GM21737 (cell line): ENCODE measurements at regions not wholly inside any gene's neighbourhood (a gene's known extent, or its start where the extent isn't known, plus 50 kb on each side); places are given as distances from the start of the nearest gene placed in this dataset.
"Not testable (repeated sequence)": the region's sequence is repeated elsewhere in the genome, so short reads cannot be mapped to it uniquely, and the experiment has no call there.

Source experiments
- ATAC-seq: cut with Tn5 transposase; IDR thresholded peaks from one replicate; pipeline ENCODE4 v1.9.1; 2021; ENCODE audit warnings: mild to moderate bottlenecking, moderate library complexity; ENCODE audit not compliant: unreplicated experiment

DNA sequence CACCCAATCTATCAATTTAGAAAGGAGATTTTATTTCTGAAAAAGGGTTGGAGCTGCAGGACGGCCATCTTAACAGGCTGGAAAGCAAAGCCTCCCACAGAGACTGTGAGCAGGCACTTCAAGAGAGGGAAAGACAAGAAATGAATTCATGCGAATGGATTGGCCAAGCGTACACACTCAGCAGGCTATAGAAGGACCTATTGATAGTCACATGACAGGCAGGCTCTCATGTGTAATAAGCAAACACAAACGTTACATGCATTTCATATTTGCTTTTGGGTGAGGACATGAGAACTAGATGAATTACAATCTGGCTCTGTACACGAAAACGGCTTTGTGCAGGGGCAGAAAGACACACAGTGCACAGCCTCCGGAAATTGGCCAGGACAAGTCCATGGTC is 83.9 kb upstream of the GOLGA6L6 start:
- ATAC-seq, result not testable (repeated sequence)

GRCh38 chr15:20624085-20624484 is 82.5 kb upstream of the GOLGA6L6 start:
- not testable (repeated sequence) for ATAC-seq

- not testable (repeated sequence) for ATAC-seq
Observed at GRCh38 chr15:20622117-20622516, 80.5 kb upstream of the GOLGA6L6 start.

DNA sequence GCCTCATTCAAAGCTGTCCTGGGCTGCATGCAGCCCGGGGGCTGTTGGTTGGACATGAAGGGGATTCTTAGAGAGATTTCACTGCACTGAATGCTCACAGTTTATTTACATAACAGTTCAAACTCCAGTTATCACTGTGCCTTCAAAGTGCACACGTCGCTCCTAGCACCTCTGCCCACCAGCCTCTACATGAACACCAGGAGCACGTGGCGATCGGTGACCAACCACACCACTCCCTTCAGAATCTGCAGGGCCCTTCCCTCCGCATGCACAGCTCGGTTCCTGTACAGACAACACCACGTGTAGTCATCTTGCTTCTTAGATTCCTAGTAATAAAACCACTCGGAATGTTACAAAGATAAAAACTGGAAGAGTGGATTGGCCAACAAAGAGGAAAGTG is 72.9 kb upstream of the GOLGA6L6 start:
- ATAC-seq, result not testable (repeated sequence)

DNA sequence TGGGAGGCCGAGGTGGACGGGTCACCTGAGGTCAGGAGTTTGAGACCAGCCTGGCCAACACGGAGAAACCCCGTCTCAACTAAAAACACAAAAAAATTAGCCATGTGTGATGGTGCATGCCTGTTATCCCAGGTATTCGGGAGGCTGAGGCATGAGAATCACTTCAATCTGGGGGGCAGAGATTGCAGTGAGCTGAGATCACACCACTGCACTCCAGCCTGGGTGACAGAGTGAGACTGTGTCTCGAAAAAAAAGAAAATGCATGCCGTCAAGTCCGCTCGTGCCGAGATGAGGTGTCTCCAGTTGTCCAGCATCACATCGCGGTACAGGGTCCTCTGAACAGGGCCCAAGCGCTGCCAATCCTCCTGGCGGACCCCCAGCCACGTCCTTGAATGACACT is 71.2 kb upstream of the GOLGA6L6 start:
- not testable (repeated sequence) for ATAC-seq

DNA sequence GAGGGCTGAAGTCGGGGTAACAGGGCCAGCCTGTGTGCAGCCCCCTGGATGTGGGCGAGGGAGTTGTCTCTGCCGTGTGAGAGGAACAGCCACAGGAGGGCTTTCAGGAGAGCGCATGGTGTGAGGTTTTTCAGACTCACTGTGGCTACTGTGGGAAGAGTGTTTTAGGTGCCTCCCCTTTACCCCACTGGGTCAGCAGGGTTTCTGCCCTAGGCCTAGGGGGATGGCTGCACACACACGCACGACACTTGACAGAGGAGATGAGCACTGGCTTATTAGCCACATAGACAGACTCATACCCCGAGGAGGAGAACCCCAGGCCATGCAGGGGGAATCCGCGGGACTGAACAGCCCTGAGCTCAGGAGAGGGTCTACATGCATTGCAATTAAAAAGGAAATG is 70.8 kb upstream of the GOLGA6L6 start:
- ATAC-seq, result not testable (repeated sequence)

GRCh38 chr15:20611667-20612290 is 70.2 kb upstream of the GOLGA6L6 start:
- not testable (repeated sequence) for ATAC-seq

- not testable (repeated sequence) for ATAC-seq
Observed at GRCh38 chr15:20608179-20608578, 66.6 kb upstream of the GOLGA6L6 start.

GRCh38 chr15:20597245-20597644 is 55.6 kb upstream of the GOLGA6L6 start:
- ATAC-seq, result not testable (repeated sequence)

DNA sequence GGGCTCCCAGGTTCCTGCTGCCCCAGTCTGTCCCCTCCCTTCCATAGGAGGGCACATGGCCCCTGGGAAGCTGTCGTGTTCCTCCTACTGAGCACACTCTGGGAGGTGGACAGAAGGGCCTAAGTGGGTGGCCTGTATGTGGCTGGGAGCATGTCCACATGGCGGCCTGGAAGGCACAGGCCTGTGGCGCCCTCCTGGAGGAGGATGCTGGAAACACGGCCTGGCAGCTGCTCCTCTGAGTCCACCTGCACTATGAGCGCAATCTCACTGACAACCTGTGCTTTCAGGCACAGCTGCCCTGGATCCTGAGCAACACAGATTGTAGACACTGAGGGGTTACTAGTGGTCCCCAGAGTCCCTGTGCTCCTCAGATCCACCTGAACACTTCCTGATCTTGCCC is 52.6 kb upstream of the GOLGA6L6 start:
- not testable (repeated sequence) for ATAC-seq

DNA sequence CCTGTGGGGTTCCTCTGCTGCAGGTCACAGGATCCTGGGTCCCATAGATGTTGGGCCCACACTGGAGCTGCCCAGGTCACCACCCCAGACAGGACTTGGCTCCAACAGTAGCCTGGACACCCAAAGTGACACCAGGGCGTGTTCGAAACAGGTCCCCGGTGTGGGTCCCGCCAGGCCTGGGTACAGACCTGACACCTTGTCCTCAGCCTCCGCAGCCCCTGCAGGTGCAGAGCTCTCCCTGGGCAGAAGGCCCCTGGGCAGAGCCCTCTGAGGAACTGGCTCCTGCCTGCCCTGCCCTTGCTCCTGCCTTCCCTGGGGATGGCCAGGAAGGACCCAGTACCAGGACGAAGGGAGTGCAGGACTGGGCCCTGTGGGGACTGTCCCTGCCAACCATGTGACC is 50.3 kb upstream of the GOLGA6L6 start:
- not testable (repeated sequence) for ATAC-seq
